Breast epithelium (tissue), 3 donors: ENCODE measurements at regions not wholly inside any gene's neighbourhood (a gene's known extent, or its start where the extent isn't known, plus 50 kb on each side); places are given as distances from the start of the nearest gene placed in this dataset.

Experiments used
- CTCF ChIP-seq, 3 donors: fragments of 450-650 bp; IDR thresholded peaks; one replicate each; pipeline ENCODE4 v1.5.1; 2016 to 2017; ENCODE audit warnings: antibody characterized with exemption in 3 of 3, mild to moderate bottlenecking in 3 of 3, moderate library complexity in 3 of 3
- POLR2A ChIP-seq: fragments of 450-650 bp; IDR thresholded peaks from one replicate; pipeline ENCODE4 v1.6.1; 2016; ENCODE audit warnings: antibody characterized with exemption, mild to moderate bottlenecking, moderate library complexity
- POLR2AphosphoS5 ChIP-seq, 3 donors: sonication (generic); formaldehyde crosslinking; IDR thresholded peaks; one replicate each; pipeline ENCODE4 v1.6.1; 2017; ENCODE audit warnings: antibody characterized with exemption in 3 of 3

GRCh38 chr6:44534291-44534690 lies 146.8 kb downstream of the CDC5L start:
- TF ChIP-seq CTCF (IDR thresholded peaks at IDR 0.05) (no peak), POLR2AphosphoS5 (IDR thresholded peaks at IDR 0.05) (no peak), POLR2A (no peak)
